Heart left ventricle (tissue), 16 donors: ENCODE measurements at regions not wholly inside any gene's neighbourhood (a gene's known extent, or its start where the extent isn't known, plus 50 kb on each side); places are given as distances from the start of the nearest gene placed in this dataset.

Experiments
- ATAC-seq, 4 donors: fragments of 200-7000 bp; cut with Tn5 transposase; one replicate each; pipeline ENCODE4 v1.9.1; 2020 to 2022; ENCODE audit warnings: moderate library complexity in 4 of 4, mild to moderate bottlenecking in 3 of 4, moderate number of reproducible peaks in 1 of 4
- DNase-seq, 5 donors: peaks; one replicate each; pipeline ENCODE4 v3.0.0-alpha.2; 2020
- H3K27ac ChIP-seq, 12 donors: fragments of 200-600 bp; sonication (generic) in 4 of 12; one replicate each; pipeline versions ENCODE4 v1.5.0 to v1.8.0; 2016 to 2022; ENCODE audit warnings: mild to moderate bottlenecking in 2 of 12
- H3K27me3 ChIP-seq, 9 donors: fragments of 200-600 bp; sonication (generic) in 2 of 9; one replicate each; pipeline versions ENCODE4 v1.5.1 to v1.8.0; 2016 to 2022; ENCODE audit warnings: mild to moderate bottlenecking in 3 of 9
- H3K36me3 ChIP-seq, 9 donors: fragments of 200-600 bp; sonication (generic) in 2 of 9; one replicate each; pipeline versions ENCODE4 v1.5.0 to v1.8.0; 2018 to 2022; ENCODE audit warnings: mild to moderate bottlenecking in 2 of 9
- H3K4me1 ChIP-seq, 12 donors: fragments of 200-600 bp; sonication (generic) in 4 of 12; one replicate each; pipeline versions ENCODE4 v1.5.0 to v1.8.0; 2016 to 2022; ENCODE audit warnings: mild to moderate bottlenecking in 3 of 12
- H3K4me3 ChIP-seq, 12 donors: fragments of 200-600 bp; sonication (generic) in 4 of 12; one replicate each; pipeline versions ENCODE4 v1.5.0 to v1.8.0; 2017 to 2022; ENCODE audit warnings: mild to moderate bottlenecking in 9 of 12, moderate library complexity in 4 of 12
- H3K9me3 ChIP-seq, 12 donors: fragments of 200-600 bp; sonication (generic) in 4 of 12; one replicate each; pipeline versions ENCODE4 v1.5.0 to v1.8.0; 2016 to 2022; ENCODE audit warnings: mild to moderate bottlenecking in 1 of 12
- CTCF ChIP-seq, 12 donors: fragments of 200-600 bp; sonication (generic) in 4 of 12; IDR thresholded peaks; one replicate each; pipeline versions ENCODE4 v1.5.0 to v1.8.0; 2018 to 2022; ENCODE audit warnings: antibody characterized with exemption in 12 of 12, mild to moderate bottlenecking in 5 of 12
- POLR2A ChIP-seq, 2 donors: fragments of 450-650 bp; IDR thresholded peaks; one replicate each; pipeline ENCODE4 v1.6.1; 2017; ENCODE audit warnings: antibody characterized with exemption in 2 of 2, mild to moderate bottlenecking in 2 of 2, moderate library complexity in 2 of 2
- WGBS, 4 donors: extraction: QIAGEN DNeasy Blood & Tissue Kit in 2 of 4; methylation state at CpG; one replicate each; pipeline versions ENCODE4 v1.1.5 to v1.1.7; 2013 to 2018; 5-methylcytosine and 5-hydroxymethylcytosine counted together
- intact Hi-C, 10 donors: fragments of 100-400 bp; cut with DNase I; formaldehyde crosslinking; loops; one replicate each; pipeline versions ENCODE4 v1.11.1 to v1.14.2; 2022
- donor health status: ischemic (EF 13 %, LVEDD 7.1; RV severe dilation, severe dysfunction).
- donor health status: healthy with polysubstance abuse.
- donor health status: DM: no; HTN: yes; CAD: no.
- donor health status: DM: no; HTN: no; CAD: no.
- donor health status: ischemic (EF 25% LVEDD 6.9; RV normal size, moderate dysfunction).
- donor health status: ischemic (EF 25% LVEDD 5.7; RV mildly dilated, moderate dysfunction).
- donor health status: healthy.
- donor health status: DM: yes; HTN: yes; CAD: no.
- donor health status: ischemic (EF 35%, LVEDD 5.7; RV mildly dilated, moderate dysfunction).
- donor health status: nonischemic (EF 11% LVEDD 7.7; RV severe dilation, severe dysfunction).
- donor health status: DM: yes; HTN: yes; CAD: no.
- donor health status: PGD.
- donor health status: ischemic (EF 29% LVEDD 5.4; RV normal size, mild dysfunction).
- donor health status: nonischemic (EF 23%, LVEDD 6.1; RV moderate dilation, normal function).

- DNase-seq: no peak
- H3K36me3 ChIP-seq: no peaks in the 10 kb centered on the region
- H3K9me3 ChIP-seq: no peaks in the 10 kb centered on the region
- no peak overlapping the region for H3K4me3 ChIP-seq
- no peak overlapping the region for H3K27ac ChIP-seq
- no peaks in the 10 kb centered on the region for H3K4me1 ChIP-seq
- intact Hi-C loops: no loop called here
- H3K27me3 ChIP-seq: no peaks in the 10 kb centered on the region
- no peak for ATAC-seq
- no peak for TF ChIP-seq CTCF (IDR thresholded peaks at IDR 0.05)
- no peak for TF ChIP-seq POLR2A (IDR thresholded peaks at IDR 0.05)
- WGBS, 4 donors: 93 to 96% (median 94%) methylated on average over 3 of the region's 3 CpGs
Measured at GRCh38 chr2:228615496-228615895, 434.0 kb upstream of the SPHKAP start.

DNA sequence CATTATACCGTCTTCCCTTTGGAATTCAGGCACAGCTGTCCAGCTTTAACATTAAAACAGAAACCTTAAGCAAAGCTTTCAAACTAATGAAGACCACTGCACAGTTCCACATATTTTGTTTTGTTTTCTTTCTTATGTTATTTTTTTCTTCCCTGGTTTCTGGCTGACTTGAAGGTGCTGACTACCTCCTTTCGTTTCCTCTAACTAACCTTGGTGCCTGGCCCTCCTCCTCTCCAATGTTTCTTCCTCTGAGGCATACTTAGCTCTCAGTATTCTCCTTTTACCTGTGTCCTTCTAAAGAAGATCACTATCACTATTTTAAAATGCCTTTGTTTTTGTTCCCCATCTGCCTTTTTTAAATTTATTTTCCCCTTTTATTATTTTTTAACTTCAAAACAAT is 433.3 kb upstream of the SPHKAP start:
- WGBS, 4 donors: 63 to 75% (median 71%) methylated on average over 2 of the region's 2 CpGs
- intact Hi-C loops: no loop called here
- no peak overlapping the region for H3K27ac ChIP-seq
- H3K4me1 ChIP-seq: no peaks in the 10 kb centered on the region
- DNase-seq (no peak), ATAC-seq (no peak)
- H3K4me3 ChIP-seq: no peak overlapping the region
- TF ChIP-seq POLR2A (IDR thresholded peaks at IDR 0.05) (no peak), CTCF (IDR thresholded peaks at IDR 0.05) (no peak)
- H3K27me3 ChIP-seq: no peaks in the 10 kb centered on the region
- H3K9me3 ChIP-seq: no peaks in the 10 kb centered on the region
- H3K36me3 ChIP-seq: no peaks in the 10 kb centered on the region

DNA sequence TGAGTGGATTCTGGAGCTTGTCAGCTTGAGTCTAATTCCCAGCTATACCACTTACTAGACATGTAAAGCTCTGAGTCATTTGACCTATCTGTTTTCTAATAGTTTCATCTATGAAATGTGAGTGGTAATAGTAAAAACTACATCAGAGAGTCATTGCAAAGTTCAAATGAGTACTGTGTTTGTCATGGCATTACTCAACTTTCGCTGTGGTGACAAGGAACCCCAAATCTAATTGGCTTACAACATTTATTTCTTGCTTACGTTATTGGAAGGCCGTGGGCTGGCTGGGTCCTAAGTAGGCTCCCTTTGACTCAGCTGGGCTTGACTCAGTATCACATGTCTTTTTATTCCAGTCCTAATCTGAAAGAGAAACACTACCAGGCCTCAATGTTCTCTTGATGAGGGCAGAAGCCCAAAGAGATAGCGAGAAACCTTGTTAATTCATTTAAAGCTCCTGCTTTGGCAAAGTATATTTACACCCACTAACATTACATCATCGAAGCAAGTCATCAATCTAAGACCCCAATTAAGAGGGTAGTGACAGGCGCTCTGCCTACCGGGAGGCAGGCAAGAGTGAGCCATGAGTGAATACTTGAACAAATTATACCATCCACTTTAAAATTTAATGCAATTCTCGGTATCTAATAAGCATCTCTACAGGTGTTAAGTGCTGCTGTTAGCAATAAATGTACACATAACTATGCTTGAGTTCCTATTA is 431.8 kb upstream of the SPHKAP start:
- no peaks in the 10 kb centered on the region for H3K4me1 ChIP-seq
- intact Hi-C loops: no loop called here
- peaks cover 0 to 10% (median under 1%) of the 10 kb centered on the region in 12 donors for H3K9me3 ChIP-seq
- TF ChIP-seq POLR2A (IDR thresholded peaks at IDR 0.05) (no peak), CTCF (IDR thresholded peaks at IDR 0.05) (no peak)
- no peak overlapping the region for H3K4me3 ChIP-seq
- H3K27ac ChIP-seq: no peak overlapping the region
- WGBS, 4 donors: 80 to 87% (median 81%) methylated on average over 8 of the region's 8 CpGs
- ATAC-seq (no peak), DNase-seq (no peak)
- no peaks in the 10 kb centered on the region for H3K27me3 ChIP-seq
- no peaks in the 10 kb centered on the region for H3K36me3 ChIP-seq

DNA sequence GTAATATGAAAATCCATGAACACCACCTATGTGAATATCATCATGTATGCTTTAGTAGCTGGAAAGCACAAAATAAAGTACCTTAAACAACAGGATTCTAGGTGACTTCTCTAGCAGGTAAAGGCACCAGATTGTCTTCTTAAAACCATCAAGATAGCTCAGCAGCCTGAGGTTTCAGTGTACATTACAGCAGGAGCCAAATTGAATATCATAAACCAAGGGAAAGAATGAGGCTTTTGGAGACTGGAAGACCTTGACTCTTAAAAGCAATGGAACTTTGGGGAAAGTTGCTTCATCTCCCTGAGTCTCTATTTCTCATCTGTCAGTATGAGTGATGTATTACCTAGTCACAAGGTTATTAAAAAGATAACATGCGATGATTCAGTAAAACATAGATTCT is 429.7 kb upstream of the SPHKAP start:
- TF ChIP-seq CTCF (IDR thresholded peaks at IDR 0.05) (no peak), POLR2A (IDR thresholded peaks at IDR 0.05) (no peak)
- intact Hi-C loops: no loop called here
- Histone ChIP-seq H3K4me1 (no peaks in the 10 kb centered on the region), H3K27me3 (no peaks in the 10 kb centered on the region), H3K27ac (no peak overlapping the region), H3K9me3 (peaks cover 0 to 10% (median 2%) of the 10 kb centered on the region in 12 donors), H3K36me3 (no peaks in the 10 kb centered on the region), H3K4me3 (no peak overlapping the region)
- ATAC-seq (no peak), DNase-seq (no peak)
- 92 to 98% (median 94%) methylated on average over 1 of the region's 1 CpG for WGBS, 4 donors
